Fibroblast of lung (primary cell): ENCODE measurements at regions not wholly inside any gene's neighbourhood (a gene's known extent, or its start where the extent isn't known, plus 50 kb on each side); places are given as distances from the start of the nearest gene placed in this dataset.

Source experiments
- DNase-seq, 2 donors: peaks; one replicate each; pipeline versions ENCODE4 v3.0.0 to v3.0.0-alpha.2; 2010; ENCODE audit warnings: low read depth in 2 of 2
- H2AFZ ChIP-seq: 2 replicates; pipeline ENCODE4 v1.5.1; 2012; ENCODE audit warnings: low read length, control low read depth, inconsistent platforms
- H3K27ac ChIP-seq: 2 replicates; pipeline ENCODE4 v1.5.1; 2011; ENCODE audit warnings: low read length, control low read depth; ENCODE audit not compliant: insufficient read depth
- H3K27me3 ChIP-seq: 2 replicates; pipeline ENCODE4 v1.5.1; 2011; ENCODE audit warnings: mild to moderate bottlenecking, low read length; ENCODE audit not compliant: control insufficient read depth, insufficient read depth
- H3K36me3 ChIP-seq: 2 replicates; pipeline ENCODE4 v1.5.1; 2011; ENCODE audit warnings: low read length; ENCODE audit not compliant: control insufficient read depth, insufficient read depth
- H3K4me1 ChIP-seq: 2 replicates; pipeline ENCODE4 v1.5.1; 2011; ENCODE audit warnings: low read length; ENCODE audit not compliant: control insufficient read depth, insufficient read depth; ENCODE audit errors: extremely low read depth
- H3K4me2 ChIP-seq: 2 replicates; pipeline ENCODE4 v1.5.1; 2011; ENCODE audit warnings: low read length, control low read depth; ENCODE audit not compliant: insufficient read depth; ENCODE audit errors: extremely low read depth
- H3K4me3 ChIP-seq, 4 experiments: fragments of 200-600 bp in 1 of 4; sonication (generic) in 1 of 4; replicated peaks in 1 of 4; 2 replicates each; pipeline ENCODE4 v1.5.1; 2011 to 2016; ENCODE audit warnings: low read length in 4 of 4, low read depth in 3 of 4, mild to moderate bottlenecking in 3 of 4, control low read depth in 2 of 4, inconsistent platforms in 1 of 4, mixed read lengths in 1 of 4; ENCODE audit not compliant: insufficient read depth in 1 of 4; ENCODE audit errors: control extremely low read depth in 1 of 4
- H3K79me2 ChIP-seq: 2 replicates; pipeline ENCODE4 v1.5.1; 2012; ENCODE audit warnings: mild to moderate bottlenecking, low read length, inconsistent platforms; ENCODE audit not compliant: control insufficient read depth, insufficient read depth
- H3K9ac ChIP-seq: 2 replicates; pipeline ENCODE4 v1.5.1; 2011; ENCODE audit warnings: mild to moderate bottlenecking, low read length, control low read depth; ENCODE audit not compliant: insufficient read depth
- H3K9me3 ChIP-seq: 2 replicates; pipeline ENCODE4 v1.5.1; 2012; ENCODE audit warnings: low read depth, low read length; ENCODE audit not compliant: control insufficient read depth, insufficient read depth
- H4K20me1 ChIP-seq: 2 replicates; pipeline ENCODE4 v1.5.1; 2011; ENCODE audit warnings: low read length; ENCODE audit not compliant: control insufficient read depth, insufficient read depth; ENCODE audit errors: extremely low read depth
- EZH2 ChIP-seq: IDR thresholded peaks from 2 replicates; pipeline ENCODE4 v1.5.1; 2012; ENCODE audit warnings: low read length, control low read depth, mild to moderate bottlenecking; ENCODE audit errors: missing control alignments
- TF ChIP-seq, protein P1 (sequence below), 2 donors: IDR thresholded peaks in 1 of 2; conservative IDR thresholded peaks in 1 of 2; 1 replicate in 1 of 2; 2 replicates in 1 of 2; pipeline ENCODE4 v1.5.1; 2011 to 2012; ENCODE audit warnings: low read length in 2 of 2, control low read depth in 1 of 2, inconsistent platforms in 1 of 2, low read depth in 1 of 2, mild to moderate bottlenecking in 1 of 2

- Histone ChIP-seq H3K4me2 (no peak overlapping the region), H4K20me1 (no peaks in the 10 kb centered on the region), H3K27ac (no peak overlapping the region), H3K4me3 (no peak overlapping the region), H3K27me3 (no peaks in the 10 kb centered on the region), H3K4me1 (no peaks in the 10 kb centered on the region), H2AFZ (no peak overlapping the region), H3K36me3 (no peaks in the 10 kb centered on the region), H3K9me3 (no peaks in the 10 kb centered on the region), H3K9ac (no peak overlapping the region), H3K79me2 (no peaks in the 10 kb centered on the region)
- DNase-seq, result no peak
- TF ChIP-seq, protein P1, sequence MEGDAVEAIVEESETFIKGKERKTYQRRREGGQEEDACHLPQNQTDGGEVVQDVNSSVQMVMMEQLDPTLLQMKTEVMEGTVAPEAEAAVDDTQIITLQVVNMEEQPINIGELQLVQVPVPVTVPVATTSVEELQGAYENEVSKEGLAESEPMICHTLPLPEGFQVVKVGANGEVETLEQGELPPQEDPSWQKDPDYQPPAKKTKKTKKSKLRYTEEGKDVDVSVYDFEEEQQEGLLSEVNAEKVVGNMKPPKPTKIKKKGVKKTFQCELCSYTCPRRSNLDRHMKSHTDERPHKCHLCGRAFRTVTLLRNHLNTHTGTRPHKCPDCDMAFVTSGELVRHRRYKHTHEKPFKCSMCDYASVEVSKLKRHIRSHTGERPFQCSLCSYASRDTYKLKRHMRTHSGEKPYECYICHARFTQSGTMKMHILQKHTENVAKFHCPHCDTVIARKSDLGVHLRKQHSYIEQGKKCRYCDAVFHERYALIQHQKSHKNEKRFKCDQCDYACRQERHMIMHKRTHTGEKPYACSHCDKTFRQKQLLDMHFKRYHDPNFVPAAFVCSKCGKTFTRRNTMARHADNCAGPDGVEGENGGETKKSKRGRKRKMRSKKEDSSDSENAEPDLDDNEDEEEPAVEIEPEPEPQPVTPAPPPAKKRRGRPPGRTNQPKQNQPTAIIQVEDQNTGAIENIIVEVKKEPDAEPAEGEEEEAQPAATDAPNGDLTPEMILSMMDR (conservative IDR thresholded peaks at IDR 0.05 in 1 of 2, IDR thresholded peaks at IDR 0.05 in 1 of 2; ENCODE audit: low read depth in 1 of 2, low read length in 2 of 2), result no peak
- TF ChIP-seq EZH2, result no peak
Measured at GRCh38 chr14:98960617-98961013, 311.4 kb downstream of the BCL11B start.

DNA sequence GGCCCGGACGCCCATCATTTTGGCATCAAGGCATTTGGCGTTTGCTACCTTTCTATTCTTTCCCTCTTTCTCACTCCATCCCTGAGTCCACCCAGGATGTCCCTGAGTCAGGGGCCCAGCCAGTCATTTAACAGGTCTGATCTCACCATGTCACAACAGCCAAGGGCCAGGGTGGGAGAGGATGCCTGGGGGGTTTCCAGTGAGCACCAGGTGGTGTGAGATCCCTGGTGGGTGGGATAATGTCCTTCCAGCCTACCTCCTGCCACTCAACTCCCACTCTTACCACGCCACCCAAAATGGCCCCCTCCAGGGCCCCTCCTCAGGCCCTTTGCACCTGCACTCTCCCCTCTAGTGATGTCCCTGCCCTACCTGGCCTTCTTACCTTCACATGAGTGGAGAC is 310.8 kb downstream of the BCL11B start:
- no peaks in the 10 kb centered on the region for H3K4me1 ChIP-seq
- no peaks in the 10 kb centered on the region for H3K27me3 ChIP-seq
- no peak overlapping the region for H3K4me2 ChIP-seq
- H3K4me3 ChIP-seq, result no peak overlapping the region
- no peaks in the 10 kb centered on the region for H3K9me3 ChIP-seq
- H4K20me1 ChIP-seq, result no peaks in the 10 kb centered on the region
- no peaks in the 10 kb centered on the region for H3K79me2 ChIP-seq
- no peak for TF ChIP-seq EZH2
- TF ChIP-seq, protein P1 (conservative IDR thresholded peaks at IDR 0.05 in 1 of 2, IDR thresholded peaks at IDR 0.05 in 1 of 2; ENCODE audit: low read depth in 1 of 2, low read length in 2 of 2), result no peak
- no peak overlapping the region for H3K27ac ChIP-seq
- H3K9ac ChIP-seq, result no peak overlapping the region
- no peak for DNase-seq
- H3K36me3 ChIP-seq, result no peaks in the 10 kb centered on the region
- no peak overlapping the region for H2AFZ ChIP-seq

GRCh38 chr14:98962118-98962517 is 309.9 kb downstream of the BCL11B start:
- TF ChIP-seq, protein P1 (conservative IDR thresholded peaks at IDR 0.05 in 1 of 2, IDR thresholded peaks at IDR 0.05 in 1 of 2; ENCODE audit: low read depth in 1 of 2, low read length in 2 of 2), result no peak
- no peak for TF ChIP-seq EZH2
- Histone ChIP-seq H3K27me3 (no peaks in the 10 kb centered on the region), H3K4me2 (no peak overlapping the region), H3K79me2 (no peaks in the 10 kb centered on the region), H3K27ac (no peak overlapping the region), H2AFZ (no peak overlapping the region), H3K9me3 (no peaks in the 10 kb centered on the region), H3K9ac (no peak overlapping the region), H3K4me1 (no peaks in the 10 kb centered on the region), H3K36me3 (no peaks in the 10 kb centered on the region), H3K4me3 (no peak overlapping the region), H4K20me1 (no peaks in the 10 kb centered on the region)
- DNase-seq, result no peak
